ENCODE measurements at regions not wholly inside any gene's neighbourhood (a gene's known extent, or its start where the extent isn't known, plus 50 kb on each side); places are given as distances from the start of the nearest gene placed in this dataset.

- peak; percentile 45 for DNase-seq (ENCODE audit: low read depth)
- peak; percentile 100 for TF ChIP-seq CTCF (IDR thresholded peaks at IDR 0.05; ENCODE audit: low read length, missing control alignments)
- H3K4me3 ChIP-seq (replicated peaks; ENCODE audit: low read depth, low read length): no peak overlapping the region
Observed at GRCh38 chr6:153947808-153948447, 91.1 kb upstream of the OPRM1 start.

DNA sequence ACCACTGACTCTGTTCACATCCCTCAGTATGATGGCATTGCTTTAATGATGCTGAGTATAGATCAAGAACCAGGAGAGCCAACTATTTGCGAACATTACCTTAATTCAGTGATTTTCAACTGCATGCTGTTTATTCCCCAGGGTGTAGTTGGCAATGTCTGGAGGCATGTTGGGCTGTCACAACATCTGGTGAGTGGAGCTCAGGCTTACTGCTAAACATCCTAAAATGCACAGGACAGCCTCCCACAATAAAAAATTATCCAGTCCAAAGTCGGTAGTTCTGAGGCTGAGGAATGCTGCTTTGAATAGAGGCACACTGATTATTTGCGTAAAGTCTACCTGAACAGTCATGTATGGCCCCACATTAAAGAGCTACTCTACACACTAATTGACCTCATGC lies 94.8 kb upstream of the OPRM1 start:
- no peak for DNase-seq (ENCODE audit: low read depth)
- H3K4me3 ChIP-seq (replicated peaks; ENCODE audit: low read depth, low read length): no peak overlapping the region

DNA sequence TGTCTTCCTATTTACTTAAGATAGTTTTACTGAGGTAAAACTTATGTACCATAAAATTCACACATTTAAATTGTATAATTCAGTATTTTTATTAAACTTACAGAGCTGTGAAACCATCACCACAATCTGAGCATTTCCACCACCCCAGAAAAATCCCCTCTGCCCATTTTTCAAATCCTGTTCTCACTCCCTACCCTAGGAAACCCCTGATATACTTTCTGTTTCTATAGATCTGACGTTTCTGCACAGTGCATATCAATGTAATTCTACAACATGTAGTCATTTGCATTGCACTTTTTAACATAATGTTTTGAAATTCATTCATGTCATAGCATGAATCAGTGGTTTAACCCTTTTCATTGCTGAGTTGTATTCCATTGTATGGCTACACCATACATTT lies 96.7 kb upstream of the OPRM1 start:
- no peak for TF ChIP-seq CTCF (IDR thresholded peaks at IDR 0.05; ENCODE audit: low read length, missing control alignments)
- DNase-seq (ENCODE audit: low read depth): no peak
- H3K4me3 ChIP-seq (replicated peaks; ENCODE audit: low read depth, low read length): no peak overlapping the region

More for the DNA sequence above, 94.8 kb upstream of the OPRM1 start:
- no peak for TF ChIP-seq CTCF (IDR thresholded peaks at IDR 0.05; ENCODE audit: low read length, missing control alignments)

GRCh38 chr6:153941768-153942167 lies 97.3 kb upstream of the OPRM1 start:
- TF ChIP-seq CTCF (IDR thresholded peaks at IDR 0.05; ENCODE audit: low read length, missing control alignments): no peak
- no peak for DNase-seq (ENCODE audit: low read depth)
- H3K4me3 ChIP-seq (replicated peaks; ENCODE audit: low read depth, low read length): no peak overlapping the region

DNA sequence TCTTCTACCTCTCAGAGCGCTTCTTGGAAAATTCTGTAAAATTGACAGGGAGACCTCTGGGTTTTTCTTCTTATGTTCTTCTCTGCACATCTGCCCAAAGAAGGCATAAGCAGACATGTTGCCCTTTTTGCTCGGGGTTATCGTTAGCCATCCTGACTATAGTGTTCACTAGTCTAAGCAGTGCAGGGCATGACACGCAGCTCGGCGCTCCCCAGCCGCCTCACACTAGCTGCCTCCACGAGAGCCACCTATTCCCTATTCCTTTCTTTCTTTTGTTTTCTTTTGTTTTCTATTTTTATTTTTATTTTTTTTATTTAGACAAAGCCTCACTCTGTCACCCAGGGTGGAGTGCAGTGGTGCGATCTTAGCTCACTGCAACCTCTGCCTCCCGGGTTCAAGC lies 100.2 kb upstream of the OPRM1 start:
- no peak for DNase-seq (ENCODE audit: low read depth)
- TF ChIP-seq CTCF (IDR thresholded peaks at IDR 0.05; ENCODE audit: low read length, missing control alignments): no peak
- no peak overlapping the region for H3K4me3 ChIP-seq (replicated peaks; ENCODE audit: low read depth, low read length)

GRCh38 chr6:153931431-153931830 lies 107.6 kb upstream of the OPRM1 start:
- no peak overlapping the region for H3K4me3 ChIP-seq (replicated peaks; ENCODE audit: low read depth, low read length)
- no peak for DNase-seq (ENCODE audit: low read depth)
- TF ChIP-seq CTCF (IDR thresholded peaks at IDR 0.05; ENCODE audit: low read length, missing control alignments): no peak

GRCh38 chr6:153927867-153928266 lies 111.2 kb upstream of the OPRM1 start:
- no peak for TF ChIP-seq CTCF (IDR thresholded peaks at IDR 0.05; ENCODE audit: low read length, missing control alignments)
- no peak overlapping the region for H3K4me3 ChIP-seq (replicated peaks; ENCODE audit: low read depth, low read length)
- peak; percentile 8 for DNase-seq (ENCODE audit: low read depth)

Measured in fibroblast of pulmonary artery (primary cell).